ENCODE measurements at regions not wholly inside any gene's neighbourhood (a gene's known extent, or its start where the extent isn't known, plus 50 kb on each side); places are given as distances from the start of the nearest gene placed in this dataset.

DNA sequence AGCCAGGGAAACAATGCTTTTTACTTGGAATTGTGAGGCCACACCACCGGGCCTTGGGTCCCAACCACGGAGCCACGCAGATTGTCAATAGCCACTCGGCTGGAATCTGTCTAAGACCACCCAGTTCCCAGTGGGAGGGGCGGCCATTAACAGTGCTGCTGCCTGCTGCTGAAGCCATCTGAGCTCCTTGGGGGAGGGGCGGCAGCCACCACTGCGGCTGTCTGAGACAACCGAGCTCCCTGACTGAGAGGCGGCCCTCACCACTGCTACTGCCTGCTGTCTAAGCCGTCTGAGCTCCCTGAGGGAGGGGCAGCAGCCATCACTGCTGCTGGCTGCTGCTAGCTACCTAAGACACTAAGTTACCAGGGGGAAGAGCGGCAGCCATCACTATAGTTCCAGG is 64.3 kb downstream of the DMRTA2 start:
- DNase-seq (ENCODE audit: low spot score) (no peak), ATAC-seq (no peak)
- intact Hi-C loops (cut with DNase I), result no loop called here

DNA sequence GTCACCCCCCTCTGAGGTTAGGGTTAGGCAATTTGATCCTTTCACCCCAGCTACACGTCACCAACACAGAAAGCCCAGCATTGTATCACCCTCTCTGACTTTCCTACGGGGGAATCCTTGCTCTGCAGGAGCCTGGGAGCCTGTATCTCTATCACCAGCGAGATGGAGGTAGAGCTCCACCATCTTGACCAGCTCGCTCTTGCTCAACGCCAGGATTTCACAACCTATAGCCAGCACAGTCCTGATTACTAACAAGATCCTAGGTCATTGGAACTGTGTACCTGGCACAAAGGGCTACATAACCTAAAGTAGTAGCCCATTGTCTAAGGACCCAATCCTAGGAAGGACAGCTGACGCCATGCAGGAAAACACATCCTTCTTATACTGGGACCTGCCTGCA is 66.1 kb downstream of the DMRTA2 start:
- intact Hi-C loops (cut with DNase I), result no loop called here
- DNase-seq (ENCODE audit: low spot score), result no peak
- no peak for ATAC-seq

DNA sequence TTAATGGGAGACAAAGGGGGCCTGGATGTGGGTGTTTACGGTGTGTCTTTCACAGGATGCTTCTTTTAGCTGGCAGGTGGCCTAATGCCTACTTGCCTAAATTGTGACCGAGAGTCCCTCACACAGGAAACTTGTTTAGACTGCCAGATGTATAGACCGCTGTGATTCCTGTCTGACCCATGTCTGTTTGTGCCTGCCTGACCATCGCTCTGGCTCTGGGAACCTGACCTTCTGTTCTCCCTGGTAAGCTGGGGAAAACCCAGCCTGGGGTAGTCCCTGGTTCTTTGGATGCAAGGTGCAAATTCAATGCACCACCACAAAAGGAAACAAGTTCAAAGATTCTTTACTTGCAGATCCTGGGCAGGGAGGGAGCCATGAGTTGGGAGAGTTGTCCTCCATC is 68.4 kb downstream of the DMRTA2 start:
- ATAC-seq, result no peak
- DNase-seq (ENCODE audit: low spot score), result no peak
- intact Hi-C loops (cut with DNase I), result no loop called here

DNA sequence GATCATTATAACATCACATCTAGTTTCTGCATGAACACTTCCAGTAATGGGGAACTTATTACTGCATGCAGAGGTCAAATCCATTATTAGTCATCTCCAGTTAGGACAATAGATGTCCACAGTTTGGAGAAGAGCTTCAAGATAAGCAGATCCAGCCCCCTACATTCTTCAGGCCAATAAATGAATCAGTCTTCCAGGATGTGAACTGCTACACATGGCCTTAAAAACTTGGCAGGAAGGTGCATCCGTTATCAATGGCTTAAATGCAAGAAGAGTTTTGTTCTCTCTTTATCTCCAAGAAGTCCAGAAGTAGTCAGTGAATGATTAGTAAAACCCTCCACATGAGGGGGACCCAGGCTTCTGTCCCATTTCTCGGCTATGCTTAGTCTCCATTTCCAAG is 70.8 kb downstream of the DMRTA2 start:
- intact Hi-C loops (cut with DNase I), result no loop called here
- ATAC-seq, result no peak
- DNase-seq (ENCODE audit: low spot score), result no peak

DNA sequence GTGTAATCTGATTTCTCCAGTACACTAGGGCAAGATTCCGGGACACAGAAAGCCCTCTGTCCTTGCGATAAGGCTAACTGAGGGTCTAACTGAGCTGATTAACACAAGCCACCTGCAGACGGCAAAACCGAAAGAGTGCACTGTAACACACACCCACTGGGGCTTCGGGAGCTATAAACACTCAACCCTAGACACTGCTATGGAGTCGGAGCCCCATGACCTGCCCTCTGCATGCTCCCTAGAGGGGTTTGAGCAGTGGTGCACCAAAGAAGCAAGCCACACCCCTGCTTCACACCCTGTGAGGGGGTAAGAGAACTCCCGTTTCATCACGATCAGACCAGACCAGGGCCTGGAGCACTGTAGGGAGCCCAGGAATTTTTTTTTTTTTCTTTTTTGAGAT is 72.4 kb downstream of the DMRTA2 start:
- DNase-seq (ENCODE audit: low spot score), result no peak
- intact Hi-C loops (cut with DNase I), result no loop called here
- ATAC-seq, result no peak

DNA sequence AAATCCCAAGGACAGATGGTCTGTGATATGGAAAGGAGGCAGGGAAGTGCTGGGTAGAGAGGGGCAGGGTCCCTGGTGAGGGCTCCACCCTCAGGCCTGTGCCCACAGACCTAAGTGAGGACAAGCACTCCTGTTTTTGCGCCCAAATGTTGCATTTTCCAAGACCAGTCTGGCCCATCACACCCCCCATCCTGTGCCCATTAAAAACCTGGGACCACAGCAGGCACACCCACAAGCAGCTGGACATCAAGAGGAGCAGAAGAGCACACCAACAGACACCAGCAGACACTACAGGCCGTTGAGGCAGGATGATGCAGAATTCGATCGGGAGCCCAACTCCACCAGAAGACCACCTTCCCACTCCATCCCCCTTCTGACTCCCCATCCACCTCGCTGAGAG is 72.8 kb downstream of the DMRTA2 start:
- DNase-seq (ENCODE audit: low spot score) (no peak), ATAC-seq (no peak)
- intact Hi-C loops (cut with DNase I), result no loop called here

DNA sequence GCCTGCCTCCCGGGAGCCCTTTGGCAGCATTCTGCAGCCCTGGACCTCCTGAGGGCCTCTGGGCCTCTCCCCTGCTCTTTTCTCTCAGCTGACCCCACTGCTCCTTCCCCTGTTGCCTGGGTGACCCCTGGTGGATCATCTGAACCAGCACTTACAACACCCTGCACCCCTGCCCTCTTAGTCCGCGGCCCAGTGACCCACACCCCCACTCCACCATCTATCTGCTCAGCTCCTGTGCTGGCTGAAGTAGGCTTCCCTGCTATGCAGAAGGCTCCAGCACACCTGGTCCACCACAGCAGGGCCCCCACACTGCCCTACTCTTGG is 74.0 kb downstream of the DMRTA2 start:
- DNase-seq (ENCODE audit: low spot score), result no peak
- intact Hi-C loops (cut with DNase I), result no loop called here
- ATAC-seq, result no peak

DNA sequence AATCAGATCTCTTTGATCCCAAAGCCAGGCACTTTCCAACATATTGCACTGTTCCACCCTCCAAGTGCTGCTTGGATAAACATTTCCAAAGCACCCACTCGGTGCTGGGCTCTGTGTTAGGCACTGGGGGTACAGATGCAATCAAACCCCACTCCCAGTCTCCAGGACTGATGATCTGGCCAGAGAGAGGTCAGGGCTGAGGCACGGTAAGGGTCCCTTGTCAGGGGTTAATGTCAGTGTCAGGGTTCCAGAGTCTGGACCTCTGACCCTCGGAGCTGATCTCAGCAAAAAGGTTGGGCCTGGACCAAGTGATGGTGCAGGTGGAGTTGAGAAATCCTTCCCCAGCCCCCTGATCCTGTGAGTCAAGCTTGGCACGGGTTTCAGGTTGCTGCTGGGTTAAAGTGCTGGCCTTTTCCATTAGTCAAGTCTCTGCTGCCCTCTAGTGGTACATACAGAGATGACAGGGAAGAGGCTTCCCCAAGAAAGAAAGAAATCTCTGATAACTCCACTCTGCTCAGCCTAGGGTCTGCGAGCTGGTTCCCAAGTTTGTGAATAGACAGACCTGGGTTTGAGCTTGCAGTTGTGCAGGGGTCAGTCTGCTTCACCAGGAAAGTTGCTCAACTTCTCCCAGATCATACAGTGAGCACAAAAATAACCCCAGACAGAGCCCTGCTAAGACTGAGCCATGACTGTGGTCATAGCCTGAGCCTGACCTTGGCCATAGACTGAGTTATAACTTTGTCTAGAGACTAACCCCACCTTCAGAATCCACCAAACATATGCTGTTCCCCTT is 74.6 kb downstream of the DMRTA2 start:
- intact Hi-C loops (cut with DNase I), result no loop called here
- DNase-seq (ENCODE audit: low spot score) (no peak), ATAC-seq (peak; percentile 65)

DNA sequence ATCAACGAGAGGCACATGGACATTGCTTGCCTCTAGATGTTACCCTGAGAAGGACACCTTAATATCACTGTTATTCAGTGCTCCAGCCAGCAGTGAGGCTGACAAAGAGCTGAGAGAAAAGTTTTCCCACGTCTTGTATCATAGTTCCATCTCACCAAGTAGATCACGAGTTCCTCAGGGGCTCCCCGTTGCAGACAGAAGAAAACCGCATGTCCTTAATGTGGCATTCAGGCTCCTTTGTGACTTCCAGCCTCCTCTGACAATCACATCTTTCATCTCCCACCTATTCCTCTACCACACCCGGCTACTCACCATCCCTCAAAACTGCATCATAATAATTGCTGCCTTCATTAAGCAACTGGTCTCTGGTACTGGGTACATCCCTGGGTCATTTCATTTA is 75.3 kb downstream of the DMRTA2 start:
- no peak for ATAC-seq
- intact Hi-C loops (cut with DNase I), result no loop called here

DNA sequence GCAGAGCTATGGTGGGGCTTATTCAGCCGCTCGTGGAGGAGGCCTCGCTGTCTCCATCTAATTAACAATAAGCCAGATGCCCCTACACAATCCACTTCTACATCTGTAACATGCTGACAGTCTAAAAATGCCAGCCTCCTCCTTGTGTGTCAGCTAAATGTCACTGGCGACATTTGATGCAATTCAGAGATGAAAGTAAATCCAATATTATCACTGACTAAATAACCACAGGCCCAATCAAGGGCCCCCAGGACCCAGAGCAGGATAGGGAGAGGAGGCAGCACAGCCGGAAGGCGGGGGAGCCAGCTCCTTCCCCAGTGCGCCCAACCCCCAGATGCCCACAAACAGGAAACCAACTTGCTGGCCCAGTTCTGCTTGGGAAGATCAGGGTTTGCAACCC is 76.6 kb downstream of the DMRTA2 start:
- DNase-seq (ENCODE audit: low spot score) (no peak), ATAC-seq (no peak)
- intact Hi-C loops (cut with DNase I), result no loop called here

More for the DNA sequence above, 75.3 kb downstream of the DMRTA2 start:
- no peak for DNase-seq (ENCODE audit: low spot score)

DNA sequence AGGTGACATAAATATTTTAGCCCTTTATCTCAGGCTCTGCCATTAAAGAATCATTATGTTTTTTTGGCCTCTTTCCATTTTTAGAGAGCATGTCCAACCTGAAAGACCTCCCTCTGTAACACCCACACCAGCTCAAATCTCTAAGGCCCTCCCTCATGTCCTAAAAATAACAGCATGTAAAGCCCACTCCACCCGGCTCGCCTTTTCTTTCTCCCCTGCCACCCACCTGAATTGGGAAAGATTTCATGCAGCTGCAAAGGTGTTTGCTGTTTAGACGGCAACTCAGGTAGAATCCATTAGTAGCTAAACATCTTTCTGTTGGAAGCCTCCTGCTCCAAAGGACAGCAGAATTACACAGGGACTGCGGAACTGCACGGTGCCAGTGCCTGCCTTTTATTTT is 79.9 kb downstream of the DMRTA2 start:
- ATAC-seq (no peak), DNase-seq (ENCODE audit: low spot score) (no peak)
- intact Hi-C loops (cut with DNase I), result no loop called here

DNA sequence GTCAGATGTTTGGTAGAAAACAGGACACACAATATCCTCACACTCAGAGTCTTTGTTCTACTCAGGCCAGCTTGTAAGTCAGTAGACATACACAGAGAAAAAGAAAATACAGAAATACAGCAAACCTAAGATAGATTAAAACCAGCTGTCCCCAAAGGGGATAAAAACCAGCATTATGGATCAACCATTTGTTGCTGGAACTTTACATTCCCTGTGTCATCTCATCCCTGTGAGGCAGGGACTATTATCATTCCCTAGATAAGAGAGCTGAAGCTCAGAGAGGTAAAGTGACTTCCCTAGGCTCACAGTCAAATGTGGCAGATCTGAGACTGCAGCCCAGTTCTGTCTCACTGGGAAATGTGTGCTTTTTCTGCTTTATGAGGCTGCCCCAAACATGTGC is 80.7 kb downstream of the DMRTA2 start:
- DNase-seq (ENCODE audit: low spot score) (no peak), ATAC-seq (no peak)
- intact Hi-C loops (cut with DNase I), result no loop called here

DNA sequence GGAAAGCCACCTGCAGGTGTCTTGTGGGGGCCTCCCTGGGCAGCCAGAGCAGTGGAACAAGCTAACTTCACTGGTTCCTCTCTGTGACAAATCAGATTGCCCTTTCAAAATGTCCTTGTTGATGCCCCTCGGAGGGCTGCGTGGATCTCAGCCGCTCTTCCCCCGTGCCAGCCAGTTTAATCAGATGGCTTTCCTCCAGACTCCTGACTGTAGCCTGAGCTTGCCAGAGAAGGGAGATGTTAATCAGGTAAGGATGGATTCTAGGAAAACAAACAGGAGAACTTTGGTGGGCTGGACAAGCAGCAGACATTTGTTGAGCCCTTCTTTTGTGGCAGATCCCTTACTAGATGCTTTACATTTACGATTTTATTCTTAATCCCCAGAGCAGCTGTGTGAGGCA is 88.2 kb downstream of the DMRTA2 start:
- no peak for DNase-seq (ENCODE audit: low spot score)
- intact Hi-C loops (cut with DNase I), result no loop called here
- no peak for ATAC-seq

DNA sequence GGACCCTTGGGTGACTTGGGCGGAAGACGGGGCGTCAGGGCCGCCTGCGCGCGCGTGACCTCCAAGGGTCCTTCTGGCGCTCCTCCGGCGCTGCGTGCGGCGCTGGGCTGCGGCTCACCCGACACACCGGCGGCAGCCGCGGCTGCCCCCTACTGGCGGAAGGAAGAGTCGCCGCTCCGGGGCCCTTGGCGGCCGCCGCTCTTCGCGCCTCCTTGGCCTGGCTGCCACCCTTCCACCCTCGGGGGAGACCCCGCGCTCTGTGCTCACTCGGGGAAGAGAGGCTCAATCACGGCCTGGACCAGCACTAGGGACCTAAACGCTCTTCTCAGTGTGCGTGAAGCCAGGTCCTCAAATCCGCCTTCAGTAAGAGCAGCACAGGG is 89.7 kb downstream of the DMRTA2 start:
- ATAC-seq, result peak; percentile 77

DNA sequence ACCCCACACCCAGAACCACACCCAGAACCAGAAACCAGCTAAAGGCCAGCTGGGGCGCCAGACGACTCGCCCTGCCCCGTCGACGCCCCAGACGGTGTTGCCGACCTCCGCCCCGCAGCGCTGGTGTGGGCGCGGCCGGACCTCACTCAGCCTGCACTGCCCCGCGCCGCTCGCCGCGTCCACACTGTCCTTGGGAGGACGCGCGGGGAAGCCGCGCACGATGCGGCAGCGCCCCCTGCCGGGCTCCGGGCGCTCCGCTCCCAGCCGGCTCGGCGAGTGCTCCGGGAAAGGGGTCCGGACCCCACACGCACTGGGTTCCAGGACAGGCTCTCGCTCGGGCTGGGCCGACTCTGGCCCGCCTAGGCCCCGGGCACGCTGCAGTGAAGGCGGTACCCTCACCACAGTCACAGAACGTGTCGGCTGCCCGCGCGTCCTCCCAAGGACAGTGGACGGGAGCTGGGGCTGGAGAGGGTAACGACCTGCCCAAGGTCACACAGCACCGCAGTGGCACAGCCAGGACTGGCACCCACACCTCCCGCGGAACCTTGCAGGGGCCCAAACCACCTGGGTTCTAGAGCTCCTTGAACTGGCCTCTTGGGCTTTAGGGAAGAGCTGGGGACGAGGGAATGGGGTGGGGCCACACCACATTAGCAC is 90.2 kb downstream of the DMRTA2 start:
- peak; percentile 75 for DNase-seq (ENCODE audit: low spot score)
- intact Hi-C loops (cut with DNase I), result no loop called here
- peak; percentile 91 for ATAC-seq

More for the DNA sequence above, 89.7 kb downstream of the DMRTA2 start:
- peak; percentile 72 for DNase-seq (ENCODE audit: low spot score)
- intact Hi-C loops (cut with DNase I), result no loop called here

DNA sequence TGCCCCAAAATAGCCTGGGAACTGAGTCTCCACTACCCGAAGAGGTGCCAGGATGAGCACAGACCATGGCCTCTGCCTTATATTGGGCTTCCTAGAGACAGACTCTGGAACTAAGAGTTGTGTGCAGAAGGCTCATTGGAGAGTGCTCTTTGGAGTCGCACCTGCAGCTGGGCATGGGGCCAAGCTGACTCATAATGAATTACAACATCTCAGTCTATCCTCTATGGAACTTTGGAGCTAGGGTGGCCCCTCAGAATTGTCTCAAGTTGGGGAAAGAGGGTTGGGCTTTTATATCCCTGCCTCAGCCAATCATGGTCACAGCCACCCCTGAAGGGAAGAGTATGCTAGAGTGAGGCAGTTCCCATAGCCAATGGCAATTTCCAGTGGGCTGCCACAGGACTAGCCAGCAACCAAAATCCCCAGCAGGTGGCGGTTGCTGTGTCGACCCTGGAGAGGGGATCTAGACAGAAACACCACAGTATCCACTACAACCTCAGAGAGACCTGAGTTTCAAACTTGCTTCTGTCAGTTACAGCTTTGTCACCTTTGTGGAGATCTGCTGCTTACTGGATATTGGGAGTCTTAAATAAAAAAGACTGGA is 93.8 kb downstream of the DMRTA2 start:
- ATAC-seq, result no peak

DNA sequence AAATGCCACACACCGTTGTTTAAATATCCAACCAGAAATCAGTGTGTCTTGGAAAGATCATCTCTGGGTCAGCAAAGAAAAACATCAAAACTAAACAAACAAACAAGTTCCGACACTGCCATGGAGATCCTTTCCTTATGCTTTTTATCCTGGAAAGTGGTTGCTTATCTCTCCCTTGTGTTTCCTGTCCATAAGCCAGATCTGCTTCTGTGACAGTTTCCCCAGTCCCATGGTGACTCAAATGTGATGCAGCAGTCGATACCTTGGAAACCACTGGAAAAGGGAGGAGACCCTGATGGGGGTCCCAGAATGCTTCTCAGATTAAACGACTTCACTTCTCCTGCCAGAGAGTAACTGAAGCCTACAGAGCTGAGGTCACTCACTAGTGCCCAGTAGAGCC is 94.7 kb downstream of the DMRTA2 start:
- intact Hi-C loops (cut with DNase I), result no loop called here
- ATAC-seq (no peak), DNase-seq (ENCODE audit: low spot score) (no peak)

More for the DNA sequence above, 93.8 kb downstream of the DMRTA2 start:
- intact Hi-C loops (cut with DNase I), result no loop called here
- no peak for DNase-seq (ENCODE audit: low spot score)

DNA sequence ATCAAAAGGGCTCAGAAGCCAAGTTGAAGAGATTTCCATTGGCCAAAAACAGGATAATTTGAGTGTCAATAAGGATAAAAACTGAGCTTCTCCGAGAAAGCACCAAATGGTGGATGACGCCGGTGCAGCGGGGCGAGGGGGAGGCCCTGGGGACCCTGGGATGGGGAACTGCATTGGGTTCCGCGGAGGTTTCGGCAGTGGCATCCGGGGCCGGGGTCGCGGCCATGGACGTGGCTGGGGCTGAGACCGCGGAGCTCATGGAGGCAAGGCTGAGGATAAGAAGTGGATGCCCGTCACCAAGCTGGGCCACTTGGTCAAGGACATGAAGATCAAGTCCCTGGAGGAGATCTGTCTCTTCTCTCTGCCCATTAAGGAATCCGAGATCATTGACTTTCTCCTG is 97.2 kb downstream of the DMRTA2 start:
- DNase-seq (ENCODE audit: low spot score), result no peak
- intact Hi-C loops (cut with DNase I), result no loop called here
- no peak for ATAC-seq

DNA sequence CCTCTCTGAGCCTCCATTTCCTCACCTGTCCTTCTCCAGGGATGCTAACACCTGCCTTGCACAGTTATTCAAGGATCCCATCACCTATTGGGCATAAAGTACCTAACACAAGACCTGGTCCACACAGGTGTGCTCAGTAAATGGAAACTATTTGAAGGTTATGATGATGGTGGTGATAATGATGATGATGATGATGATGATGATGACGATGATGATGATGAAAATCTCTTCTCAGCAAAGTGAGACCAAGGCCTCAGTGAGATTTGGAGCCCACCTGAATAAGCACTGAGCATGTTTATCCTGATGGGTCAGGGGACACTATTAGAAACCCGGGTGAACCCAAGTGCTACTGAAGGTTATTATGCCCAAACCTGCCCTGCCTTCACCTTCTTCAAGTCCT is 100.7 kb downstream of the DMRTA2 start:
- DNase-seq (ENCODE audit: low spot score) (no peak), ATAC-seq (no peak)
- intact Hi-C loops (cut with DNase I), result no loop called here

DNA sequence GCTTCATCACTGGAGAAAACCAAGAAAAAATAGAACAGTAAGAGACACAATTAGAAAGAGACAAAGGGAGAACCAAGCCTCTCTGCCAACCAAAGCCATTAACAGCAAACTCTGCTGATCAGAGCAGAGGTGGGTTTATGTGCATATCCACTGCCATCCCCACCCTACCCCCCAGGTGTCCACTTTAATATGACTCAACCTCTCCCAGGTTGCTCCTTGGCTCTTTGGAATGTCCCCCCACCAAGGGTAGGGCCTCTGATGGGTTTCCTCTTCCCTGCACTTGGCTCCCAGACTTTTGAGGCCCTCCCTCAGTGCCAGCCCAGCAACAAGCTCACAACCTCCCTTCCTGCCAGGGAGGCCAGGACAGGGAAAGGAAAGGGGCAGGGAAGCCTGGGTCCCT is 104.8 kb downstream of the DMRTA2 start:
- intact Hi-C loops (cut with DNase I), result no loop called here
- DNase-seq (ENCODE audit: low spot score), result no peak
- no peak for ATAC-seq

DNA sequence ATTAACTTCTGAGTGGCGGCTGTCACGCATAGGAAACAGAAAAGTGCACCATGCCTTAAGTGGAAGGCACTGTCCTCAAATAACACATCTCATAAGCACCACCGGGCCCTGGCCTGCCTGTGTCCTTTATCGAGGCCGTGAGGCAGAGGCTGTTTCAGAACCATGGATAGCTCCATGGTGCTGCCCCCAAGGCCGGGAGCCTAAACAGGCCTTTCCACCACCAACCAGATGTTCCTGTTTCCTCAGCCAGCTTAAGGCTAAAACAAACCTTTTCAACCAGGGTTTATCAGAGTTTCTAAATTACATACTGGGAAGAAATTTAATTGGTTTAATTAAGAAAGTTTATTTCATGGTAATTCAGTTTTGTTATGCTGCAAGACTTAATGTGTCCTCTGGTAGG is 114.4 kb downstream of the DMRTA2 start:
- DNase-seq (ENCODE audit: low spot score), result no peak
- intact Hi-C loops (cut with DNase I), result no loop called here
- no peak for ATAC-seq

Measured in sciatic nerve (tissue), 2 donors.